MM.1S (cell line): ENCODE measurements at regions not wholly inside any gene's neighbourhood (a gene's known extent, or its start where the extent isn't known, plus 50 kb on each side); places are given as distances from the start of the nearest gene placed in this dataset.

Source experiments
- DNase-seq: peaks from one replicate; pipeline ENCODE4 v3.0.0-alpha.2; 2015
- H2AFZ ChIP-seq: fragments of 300-600 bp; sonication (generic); 2 replicates; pipeline ENCODE4 v1.6.0; 2016; ENCODE audit warnings: antibody characterized with exemption, low read length
- H3F3A ChIP-seq: fragments of 300-600 bp; sonication (generic); 2 replicates; pipeline ENCODE4 v1.6.1; 2016; ENCODE audit warnings: mild to moderate bottlenecking, antibody characterized with exemption, low read length, moderate library complexity, mixed read lengths; ENCODE audit not compliant: insufficient read depth
- H3K27ac ChIP-seq: fragments of 300-600 bp; sonication (generic); 2 replicates; pipeline ENCODE4 v1.5.1; 2016; ENCODE audit warnings: mild to moderate bottlenecking, low read length
- H3K27me3 ChIP-seq: fragments of 300-600 bp; sonication (generic); replicated peaks from 2 replicates; pipeline ENCODE4 v1.6.0; 2016; ENCODE audit warnings: low read length; ENCODE audit not compliant: insufficient read depth
- H3K36me3 ChIP-seq: fragments of 300-600 bp; sonication (generic); replicated peaks from 2 replicates; pipeline ENCODE4 v1.6.1; 2016; ENCODE audit warnings: mild to moderate bottlenecking, low read length, mixed read lengths; ENCODE audit not compliant: insufficient read depth
- H3K4me1 ChIP-seq: fragments of 300-600 bp; sonication (generic); 2 replicates; pipeline ENCODE4 v1.6.1; 2016; ENCODE audit warnings: low read length, mixed read lengths
- H3K4me2 ChIP-seq: fragments of 300-600 bp; sonication (generic); 2 replicates; pipeline ENCODE4 v1.6.0; 2016; ENCODE audit warnings: low read depth, low read length
- H3K4me3 ChIP-seq: fragments of 300-600 bp; sonication (generic); 2 replicates; pipeline ENCODE4 v1.5.1; 2016; ENCODE audit warnings: low read length, mixed read lengths
- H3K79me2 ChIP-seq: fragments of 300-600 bp; sonication (generic); 2 replicates; pipeline ENCODE4 v1.6.1; 2016; ENCODE audit warnings: mixed run types, low read length, mixed read lengths
- H3K9ac ChIP-seq: fragments of 300-600 bp; sonication (generic); 2 replicates; pipeline ENCODE4 v1.6.1; 2016; ENCODE audit warnings: low read length, mixed read lengths
- H3K9me2 ChIP-seq: fragments of 300-600 bp; sonication (generic); replicated peaks from 2 replicates; pipeline ENCODE4 v1.6.1; 2016; ENCODE audit warnings: mild to moderate bottlenecking, low read length, mixed read lengths; ENCODE audit not compliant: insufficient read depth
- H3K9me3 ChIP-seq: fragments of 300-600 bp; sonication (generic); replicated peaks from 2 replicates; pipeline ENCODE4 v1.6.1; 2016; ENCODE audit warnings: mild to moderate bottlenecking, low read length, mixed read lengths; ENCODE audit not compliant: insufficient read depth
- H4K20me1 ChIP-seq: fragments of 300-600 bp; sonication (generic); 2 replicates; pipeline ENCODE4 v1.6.1; 2016; ENCODE audit warnings: mild to moderate bottlenecking, low read length, moderate library complexity, mixed read lengths; ENCODE audit not compliant: insufficient read depth
- CTCF ChIP-seq: fragments of 300-600 bp; sonication (generic); IDR thresholded peaks from 2 replicates; pipeline ENCODE4 v1.5.1; 2016; ENCODE audit warnings: antibody characterized with exemption, low read length, mixed read lengths
- EZH2 ChIP-seq: fragments of 300-600 bp; sonication (generic); optimal IDR thresholded peaks from 2 replicates; pipeline ENCODE3; 2017; ENCODE audit warnings: low read depth, mild to moderate bottlenecking, antibody characterized with exemption, low read length, mixed read lengths
- EZH2phosphoT487 ChIP-seq: fragments of 300-600 bp; sonication (generic); IDR thresholded peaks from 2 replicates; pipeline ENCODE4 v1.6.1; 2018; ENCODE audit warnings: antibody characterized with exemption, low read length

GRCh38 chr1:14296795-14297194, 301.7 kb upstream of the KAZN start:
- Histone ChIP-seq H3K4me3 (no peak overlapping the region), H3K9ac (no peak overlapping the region)

GRCh38 chr1:14297356-14297755, 301.1 kb upstream of the KAZN start:
- no peak for DNase-seq
- H2AFZ ChIP-seq, result no peak overlapping the region
- H4K20me1 ChIP-seq, result no peaks in the 10 kb centered on the region
- no peak overlapping the region for H3K9ac ChIP-seq
- no peaks in the 10 kb centered on the region for H3K27me3 ChIP-seq
- TF ChIP-seq EZH2phosphoT487, result no peak
- TF ChIP-seq EZH2, result no peak
- no peak for TF ChIP-seq CTCF
- H3K36me3 ChIP-seq, result no peaks in the 10 kb centered on the region
- no peak overlapping the region for H3K4me3 ChIP-seq
- H3K27ac ChIP-seq, result no peak overlapping the region
- no peaks in the 10 kb centered on the region for H3K79me2 ChIP-seq
- no peaks in the 10 kb centered on the region for H3K9me2 ChIP-seq
- H3F3A ChIP-seq, result no peaks in the 10 kb centered on the region
- H3K4me1 ChIP-seq, result no peaks in the 10 kb centered on the region
- H3K4me2 ChIP-seq, result no peak overlapping the region
- no peaks in the 10 kb centered on the region for H3K9me3 ChIP-seq

More at GRCh38 chr1:14296795-14297194, 301.7 kb upstream of the KAZN start:
- Histone ChIP-seq H3K36me3 (no peaks in the 10 kb centered on the region), H3K27me3 (no peaks in the 10 kb centered on the region), H3K4me2 (no peak overlapping the region), H3F3A (no peaks in the 10 kb centered on the region), H3K79me2 (no peaks in the 10 kb centered on the region), H3K9me3 (no peaks in the 10 kb centered on the region), H3K27ac (no peak overlapping the region), H3K9me2 (no peaks in the 10 kb centered on the region), H3K4me1 (no peaks in the 10 kb centered on the region), H2AFZ (no peak overlapping the region), H4K20me1 (no peaks in the 10 kb centered on the region)
- no peak for TF ChIP-seq EZH2phosphoT487
- no peak for TF ChIP-seq EZH2
- TF ChIP-seq CTCF, result no peak
- DNase-seq, result no peak

GRCh38 chr1:14298806-14299205, 299.7 kb upstream of the KAZN start:
- TF ChIP-seq CTCF (no peak), EZH2phosphoT487 (no peak), EZH2 (no peak)
- H2AFZ ChIP-seq, result no peak overlapping the region
- H3K4me2 ChIP-seq, result no peak overlapping the region
- H3K27ac ChIP-seq, result no peak overlapping the region
- H3K4me1 ChIP-seq, result no peaks in the 10 kb centered on the region
- H3K36me3 ChIP-seq, result no peaks in the 10 kb centered on the region
- H3K9ac ChIP-seq, result no peak overlapping the region
- H3K9me2 ChIP-seq, result no peaks in the 10 kb centered on the region
- no peaks in the 10 kb centered on the region for H3F3A ChIP-seq
- no peak for DNase-seq
- H3K79me2 ChIP-seq, result no peaks in the 10 kb centered on the region
- H4K20me1 ChIP-seq, result no peaks in the 10 kb centered on the region
- no peaks in the 10 kb centered on the region for H3K27me3 ChIP-seq
- no peaks in the 10 kb centered on the region for H3K9me3 ChIP-seq
- H3K4me3 ChIP-seq, result no peak overlapping the region
